K562 (cell line): ENCODE measurements at regions not wholly inside any gene's neighbourhood (a gene's known extent, or its start where the extent isn't known, plus 50 kb on each side); places are given as distances from the start of the nearest gene placed in this dataset.

Experiments used
- ATAC-seq: fragments of 200-7000 bp; cut with Tn5 transposase; 3 replicates; pipeline ENCODE4 v1.9.1; 2020; ENCODE audit warnings: moderate library complexity
- BruUV-seq: library from RNA; stranded (reverse); fragments of 400-500 nt; replicated peaks from 2 replicates; lab custom pipeline; 2021; lab: Mats Ljungman, UMichigan
- CTCF ChIA-PET: fragments of 300-600 bp; formaldehyde crosslinking; extraction: SDS; loops from one replicate; lab custom pipeline; 2021; ENCODE audit warnings: low intra/inter-chr PET ratio; lab: Yijun Ruan, JAX
- POLR2A ChIA-PET: fragments of 300-600, 350-650 bp; sonication (Branson Sonifier 250); formaldehyde crosslinking; extraction: SDS; loops from one replicate; lab custom pipeline; 2021; ENCODE audit warnings: antibody characterized with exemption, inconsistent platforms; lab: Yijun Ruan, JAX
- DNase-seq, 4 experiments: peaks; one replicate each; pipeline versions ENCODE4 v3.0.0 to v3.0.0-alpha.2; 2011 to 2018; ENCODE audit warnings: low spot score in 3 of 4, mixed read lengths in 3 of 4; ENCODE audit errors: extremely low read depth in 1 of 4
- FAIRE-seq: peaks from 2 replicates; lab custom pipeline; 2011; peaks lifted over from hg19 to GRCh38; lab: Jason Lieb, UNC
- H2AFZ ChIP-seq: 2 replicates; pipeline ENCODE4 v1.6.0; 2011; ENCODE audit warnings: low read depth, low read length, control low read depth, inconsistent platforms
- H3K27ac ChIP-seq: fragments of 200-600 bp; 3 replicates; pipeline ENCODE4 v1.8.0; 2011; ENCODE audit warnings: low read depth, mild to moderate bottlenecking, control low read depth, inconsistent platforms, low read length, moderate library complexity, mixed read lengths; ENCODE audit errors: extremely low read depth
- H3K27me3 ChIP-seq, 2 experiments: fragments of 300-600 bp in 1 of 2; 2 replicates in 1 of 2; 3 replicates in 1 of 2; pipeline versions ENCODE4 v1.6.0 to v1.8.0; 2011; ENCODE audit warnings: inconsistent platforms in 2 of 2, low read length in 2 of 2, mild to moderate bottlenecking in 1 of 2, mixed read lengths in 1 of 2, moderate library complexity in 1 of 2; ENCODE audit not compliant: control insufficient read depth in 2 of 2, insufficient read depth in 2 of 2
- H3K36me3 ChIP-seq: fragments of 300-600 bp; 3 replicates; pipeline ENCODE4 v1.8.0; 2011; ENCODE audit warnings: mild to moderate bottlenecking, low read length, inconsistent platforms; ENCODE audit not compliant: control insufficient read depth, insufficient read depth
- H3K4me1 ChIP-seq, 2 experiments: fragments of 200-600 bp in 1 of 2; replicated peaks in 1 of 2; 2 replicates in 1 of 2; 3 replicates in 1 of 2; pipeline versions ENCODE4 v1.5.1 to v1.8.0; 2011; ENCODE audit warnings: inconsistent platforms in 2 of 2, low read length in 2 of 2, mild to moderate bottlenecking in 1 of 2, mixed read lengths in 1 of 2, moderate library complexity in 1 of 2; ENCODE audit not compliant: control insufficient read depth in 2 of 2, insufficient read depth in 2 of 2
- H3K4me2 ChIP-seq: 2 replicates; pipeline ENCODE4 v1.6.1; 2011; ENCODE audit warnings: low read length, control low read depth, inconsistent platforms, mixed read lengths; ENCODE audit not compliant: insufficient read depth
- H3K4me3 ChIP-seq: fragments of 200-600 bp; sonication (generic), shearing (Covaris generic); 2 replicates; pipeline ENCODE4 v1.5.1; 2016; ENCODE audit warnings: control low read depth, inconsistent platforms
- H3K79me2 ChIP-seq: fragments of 200-600 bp; 3 replicates; pipeline ENCODE4 v1.8.0; 2011; ENCODE audit warnings: low read length, inconsistent platforms; ENCODE audit not compliant: control insufficient read depth, insufficient read depth
- H3K9ac ChIP-seq, 2 experiments: 2 replicates each; pipeline versions ENCODE4 v1.6.0 to v1.6.1; 2011; ENCODE audit warnings: low read depth in 2 of 2, low read length in 2 of 2, control low read depth in 1 of 2, inconsistent platforms in 1 of 2, mild to moderate bottlenecking in 1 of 2, mixed read lengths in 1 of 2; ENCODE audit not compliant: insufficient read depth in 1 of 2
- H3K9me1 ChIP-seq: one replicate; pipeline ENCODE4 v1.6.0; 2011; ENCODE audit warnings: inconsistent platforms, mild to moderate bottlenecking, low read length, moderate library complexity; ENCODE audit not compliant: control insufficient read depth, insufficient read depth
- H3K9me3 ChIP-seq: replicated peaks from 2 replicates; pipeline ENCODE4 v1.5.1; 2011; ENCODE audit warnings: low read depth, low read length, inconsistent platforms; ENCODE audit not compliant: control insufficient read depth, insufficient read depth
- H4K20me1 ChIP-seq: replicated peaks from 2 replicates; pipeline ENCODE4 v1.6.1; 2011; ENCODE audit warnings: low read length, inconsistent platforms, mixed read lengths; ENCODE audit not compliant: control insufficient read depth, insufficient read depth
- HMG20A ChIP-seq: fragments of 450-650 bp; formaldehyde crosslinking; conservative IDR thresholded peaks from 2 replicates; pipeline ENCODE4 v1.4.0; 2020; ENCODE audit warnings: mild to moderate bottlenecking, mixed read lengths
- NR2C1 ChIP-seq, 2 experiments: fragments of 450-650 bp; IDR thresholded peaks; 2 replicates each; pipeline ENCODE4 v1.6.1; 2017; ENCODE audit warnings: mild to moderate bottlenecking in 2 of 2, antibody characterized with exemption in 1 of 2, inconsistent platforms in 1 of 2, missing compliant biosample characterization in 1 of 2, missing genetic modification characterization in 1 of 2
- SIN3B ChIP-seq: fragments of 450-650 bp; IDR thresholded peaks from 2 replicates; pipeline ENCODE4 v1.6.1; 2017; ENCODE audit warnings: low read depth, mild to moderate bottlenecking, moderate library complexity
- SP1 ChIP-seq: sonication (generic); formaldehyde crosslinking; IDR thresholded peaks from 2 replicates; pipeline ENCODE4 v1.8.1; 2022; ENCODE audit warnings: mild to moderate bottlenecking, missing genetic modification reagents
- XRCC3 ChIP-seq: fragments of 450-650 bp; IDR thresholded peaks from 2 replicates; pipeline ENCODE4 v1.6.1; 2017; ENCODE audit warnings: mild to moderate bottlenecking, moderate library complexity
- ZNF79 ChIP-seq: fragments of 250-450 bp; sonication (Bioruptor Pico); IDR thresholded peaks from 2 replicates; pipeline ENCODE4 v1.4.0; 2020; ENCODE audit warnings: low read depth, mild to moderate bottlenecking, moderate library complexity
- WGBS: fragments of 100-300 bp; shearing (Covaris generic); methylation state at CpG from one replicate; pipeline ENCODE4 v1.1.6; 2016; ENCODE audit warnings: low coverage, mixed read lengths; ENCODE audit not compliant: insufficient coverage; ENCODE audit errors: missing lambda C conversion rate; 5-methylcytosine and 5-hydroxymethylcytosine counted together
- in situ Hi-C: fragments of 300-500 bp; cut with MboI; formaldehyde crosslinking; loops from 4 replicates; pipeline ENCODE4 v1.15.0; 2018; ENCODE audit warnings: inconsistent platforms, mixed read lengths
- intact Hi-C: fragments of 100-400 bp; cut with micrococcal nuclease; formaldehyde crosslinking; loops from 2 replicates; pipeline ENCODE4 v1.14.2; 2022
- TF ChIP-seq, protein P1 (sequence below): sonication (generic); formaldehyde crosslinking; IDR thresholded peaks from 2 replicates; pipeline ENCODE4 v1.8.0; 2022; ENCODE audit warnings: mild to moderate bottlenecking, missing genetic modification reagents

GRCh38 chr2:21401022-21401698 is 277.4 kb downstream of the TDRD15 start:
- POLR2A ChIA-PET, result no interaction called here
- H3K4me2 ChIP-seq, result no peak overlapping the region
- H3K9ac ChIP-seq, result no peak overlapping the region
- no peak for FAIRE-seq
- no peaks in the 10 kb centered on the region for H4K20me1 ChIP-seq
- H3K36me3 ChIP-seq, result no peaks in the 10 kb centered on the region
- TF ChIP-seq SIN3B (no peak), ZNF79 (CRISPR knock-in tag) (no peak), HMG20A (no peak), XRCC3 (no peak), NR2C1 (IDR thresholded peaks at IDR 0.05) (no peak), NR2C1 (tag; IDR thresholded peaks at IDR 0.05) (no peak), SP1 (no peak)
- TF ChIP-seq, protein P1, sequence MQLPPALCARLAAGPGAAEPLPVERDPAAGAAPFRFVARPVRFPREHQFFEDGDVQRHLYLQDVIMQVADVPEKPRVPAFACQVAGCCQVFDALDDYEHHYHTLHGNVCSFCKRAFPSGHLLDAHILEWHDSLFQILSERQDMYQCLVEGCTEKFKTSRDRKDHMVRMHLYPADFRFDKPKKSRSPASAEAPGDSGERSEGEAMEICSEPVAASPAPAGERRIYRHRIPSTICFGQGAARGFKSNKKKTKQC (CRISPR knock-in tag), result no peak
- intact Hi-C loops (no loop called here), in situ Hi-C loops (no loop called here)
- H3K9me1 ChIP-seq, result no peaks in the 10 kb centered on the region
- H3K4me1 ChIP-seq, result no peaks in the 10 kb centered on the region
- H3K9me3 ChIP-seq, result no peaks in the 10 kb centered on the region
- no peak overlapping the region for H2AFZ ChIP-seq
- CTCF ChIA-PET, result no interaction called here
- H3K27ac ChIP-seq, result no peak overlapping the region
- no peak overlapping the region for H3K4me3 ChIP-seq
- WGBS, result 0% methylated on average over 4 of the region's 4 CpGs
- DNase-seq, result no peak
- ATAC-seq, result no peak
- no TSS peak for BruUV-seq
- H3K79me2 ChIP-seq, result no peaks in the 10 kb centered on the region
- H3K27me3 ChIP-seq, result no peaks in the 10 kb centered on the region
